Thyroid gland (tissue), 4 donors: ENCODE measurements at regions not wholly inside any gene's neighbourhood (a gene's known extent, or its start where the extent isn't known, plus 50 kb on each side); places are given as distances from the start of the nearest gene placed in this dataset.

Experiments
- DNase-seq, 2 donors: peaks; one replicate each; pipeline ENCODE4 v3.0.0-alpha.2; 2019
- H3K27ac ChIP-seq, 3 donors: fragments of 200-600 bp; sonication (generic); 1 replicate in 2 of 3; 2 replicates in 1 of 3; pipeline ENCODE4 v1.5.1; 2016 to 2019; ENCODE audit warnings: mild to moderate bottlenecking in 1 of 3, moderate library complexity in 1 of 3
- H3K27me3 ChIP-seq: fragments of 200-600 bp; sonication (generic); one replicate; pipeline ENCODE4 v1.5.1; 2019
- H3K36me3 ChIP-seq, 2 donors: fragments of 200-600 bp; sonication (generic); one replicate each; pipeline ENCODE4 v1.5.1; 2016 to 2019
- H3K4me1 ChIP-seq, 2 donors: fragments of 200-600 bp; sonication (generic); one replicate each; pipeline ENCODE4 v1.5.1; 2017 to 2019
- H3K4me3 ChIP-seq, 3 donors: fragments of 200-600 bp; sonication (generic); replicated peaks in 1 of 3; 1 replicate in 2 of 3; 2 replicates in 1 of 3; pipeline ENCODE4 v1.5.1; 2016; ENCODE audit warnings: mild to moderate bottlenecking in 1 of 3
- H3K9me3 ChIP-seq: fragments of 200-600 bp; sonication (generic); one replicate; pipeline ENCODE4 v1.5.1; 2017
- POLR2A ChIP-seq, 2 donors: fragments of 450-650 bp; IDR thresholded peaks; one replicate each; pipeline ENCODE4 v1.6.1; 2017; ENCODE audit warnings: antibody characterized with exemption in 2 of 2, mild to moderate bottlenecking in 2 of 2, moderate library complexity in 1 of 2
- WGBS, 2 donors: methylation state at CpG; one replicate each; pipeline ENCODE4 v1.1.5; 2017; 5-methylcytosine and 5-hydroxymethylcytosine counted together
- intact Hi-C: fragments of 100-400 bp; cut with DNase I; formaldehyde crosslinking; loops from one replicate; pipeline ENCODE4 v1.15.1; 2023
- TF ChIP-seq, protein P1 (sequence below), 6 experiments: fragments of 200-600 bp in 3 of 6; fragments of 450-650 bp in 3 of 6; sonication (generic) in 3 of 6; IDR thresholded peaks; one replicate each; pipeline ENCODE4 v1.5.1; 2016 to 2019; ENCODE audit warnings: antibody characterized with exemption in 6 of 6, mild to moderate bottlenecking in 2 of 6, inconsistent platforms in 1 of 6, moderate library complexity in 1 of 6

DNA sequence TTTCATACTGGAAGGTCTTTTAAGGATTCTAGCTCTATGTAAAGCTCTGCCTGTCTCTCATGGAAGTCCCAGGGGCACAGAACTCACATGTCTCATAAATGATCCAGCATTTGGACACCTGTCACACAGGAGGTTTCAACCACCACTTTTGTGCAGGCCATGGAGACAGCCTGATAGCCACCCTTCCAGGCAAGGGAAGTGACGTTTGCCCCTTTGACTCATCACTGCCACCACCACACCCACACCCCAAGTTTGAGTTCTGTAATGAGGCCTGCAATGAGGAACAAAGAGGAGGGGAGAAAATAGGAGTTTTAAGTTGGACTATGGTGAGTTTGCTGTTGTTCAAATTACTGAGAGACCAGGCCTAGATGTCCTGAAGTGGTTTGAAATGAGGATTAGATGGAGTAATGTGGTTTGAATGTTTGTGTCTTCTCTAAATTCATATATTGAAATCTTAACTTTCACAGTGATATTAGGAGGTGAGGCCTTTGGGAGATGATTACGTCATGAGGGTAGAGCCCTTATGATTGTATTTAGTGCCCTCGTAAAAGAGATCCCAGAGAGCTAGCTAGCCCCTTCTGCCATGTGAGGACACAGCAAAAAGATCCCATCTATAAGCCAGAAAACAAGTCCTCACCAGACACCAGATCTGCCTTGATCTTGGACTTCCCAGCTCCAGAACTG, 175.3 kb upstream of the EPHA4 start:
- Histone ChIP-seq H3K4me3 (no peak overlapping the region), H3K9me3 (no peaks in the 10 kb centered on the region), H3K36me3 (no peaks in the 10 kb centered on the region), H3K27ac (no peak overlapping the region), H3K27me3 (no peaks in the 10 kb centered on the region), H3K4me1 (no peaks in the 10 kb centered on the region)
- TF ChIP-seq POLR2A (IDR thresholded peaks at IDR 0.05): no peak
- TF ChIP-seq, protein P1, sequence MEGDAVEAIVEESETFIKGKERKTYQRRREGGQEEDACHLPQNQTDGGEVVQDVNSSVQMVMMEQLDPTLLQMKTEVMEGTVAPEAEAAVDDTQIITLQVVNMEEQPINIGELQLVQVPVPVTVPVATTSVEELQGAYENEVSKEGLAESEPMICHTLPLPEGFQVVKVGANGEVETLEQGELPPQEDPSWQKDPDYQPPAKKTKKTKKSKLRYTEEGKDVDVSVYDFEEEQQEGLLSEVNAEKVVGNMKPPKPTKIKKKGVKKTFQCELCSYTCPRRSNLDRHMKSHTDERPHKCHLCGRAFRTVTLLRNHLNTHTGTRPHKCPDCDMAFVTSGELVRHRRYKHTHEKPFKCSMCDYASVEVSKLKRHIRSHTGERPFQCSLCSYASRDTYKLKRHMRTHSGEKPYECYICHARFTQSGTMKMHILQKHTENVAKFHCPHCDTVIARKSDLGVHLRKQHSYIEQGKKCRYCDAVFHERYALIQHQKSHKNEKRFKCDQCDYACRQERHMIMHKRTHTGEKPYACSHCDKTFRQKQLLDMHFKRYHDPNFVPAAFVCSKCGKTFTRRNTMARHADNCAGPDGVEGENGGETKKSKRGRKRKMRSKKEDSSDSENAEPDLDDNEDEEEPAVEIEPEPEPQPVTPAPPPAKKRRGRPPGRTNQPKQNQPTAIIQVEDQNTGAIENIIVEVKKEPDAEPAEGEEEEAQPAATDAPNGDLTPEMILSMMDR (IDR thresholded peaks at IDR 0.05): no peak
- no peak for DNase-seq
- intact Hi-C loops: no loop called here
- 85 to 92% methylated on average over 3 of the region's 3 CpGs for WGBS, 2 donors

DNA sequence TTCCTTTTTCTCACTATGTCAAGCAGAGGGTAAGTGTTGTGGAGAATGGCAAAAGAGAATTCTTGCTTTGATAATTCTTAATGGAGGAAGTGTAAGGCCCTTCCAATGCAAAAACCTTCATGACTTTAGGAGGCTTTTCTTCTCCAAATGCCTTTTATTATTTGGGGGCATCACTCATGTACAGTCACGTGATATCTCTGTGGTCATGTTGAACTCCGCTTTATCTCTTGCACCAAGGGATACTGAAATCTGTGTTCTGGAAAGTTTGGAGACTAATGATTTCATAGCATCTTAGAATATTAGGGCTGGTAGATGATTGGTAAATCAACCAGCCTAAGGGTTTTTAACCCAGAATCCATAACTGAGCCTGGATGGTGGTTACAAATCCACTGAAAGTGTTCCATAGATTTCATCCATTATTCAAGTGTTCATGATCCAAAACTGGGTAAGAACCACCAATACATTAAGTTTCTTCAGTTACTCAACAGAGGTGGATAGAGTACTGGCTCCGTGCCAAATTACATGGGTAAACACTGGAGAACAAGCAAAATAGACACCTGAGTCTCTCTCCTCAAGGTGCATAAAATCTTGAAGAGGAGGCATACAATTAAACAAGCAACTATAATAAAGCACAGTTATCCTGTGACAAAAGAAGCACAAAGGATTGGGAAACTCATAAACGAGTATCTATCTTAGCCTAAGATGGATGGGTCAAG, 169.6 kb upstream of the EPHA4 start:
- no peaks in the 10 kb centered on the region for H3K27me3 ChIP-seq
- no peak overlapping the region for H3K27ac ChIP-seq
- no peaks in the 10 kb centered on the region for H3K9me3 ChIP-seq
- no peaks in the 10 kb centered on the region for H3K4me1 ChIP-seq
- no peak overlapping the region for H3K4me3 ChIP-seq
- intact Hi-C loops: no loop called here
- 80 to 82% methylated on average over 4 of the region's 4 CpGs for WGBS, 2 donors
- no peak for DNase-seq
- TF ChIP-seq, protein P1 (IDR thresholded peaks at IDR 0.05): no peak
- no peak for TF ChIP-seq POLR2A (IDR thresholded peaks at IDR 0.05)
- H3K36me3 ChIP-seq: no peaks in the 10 kb centered on the region

DNA sequence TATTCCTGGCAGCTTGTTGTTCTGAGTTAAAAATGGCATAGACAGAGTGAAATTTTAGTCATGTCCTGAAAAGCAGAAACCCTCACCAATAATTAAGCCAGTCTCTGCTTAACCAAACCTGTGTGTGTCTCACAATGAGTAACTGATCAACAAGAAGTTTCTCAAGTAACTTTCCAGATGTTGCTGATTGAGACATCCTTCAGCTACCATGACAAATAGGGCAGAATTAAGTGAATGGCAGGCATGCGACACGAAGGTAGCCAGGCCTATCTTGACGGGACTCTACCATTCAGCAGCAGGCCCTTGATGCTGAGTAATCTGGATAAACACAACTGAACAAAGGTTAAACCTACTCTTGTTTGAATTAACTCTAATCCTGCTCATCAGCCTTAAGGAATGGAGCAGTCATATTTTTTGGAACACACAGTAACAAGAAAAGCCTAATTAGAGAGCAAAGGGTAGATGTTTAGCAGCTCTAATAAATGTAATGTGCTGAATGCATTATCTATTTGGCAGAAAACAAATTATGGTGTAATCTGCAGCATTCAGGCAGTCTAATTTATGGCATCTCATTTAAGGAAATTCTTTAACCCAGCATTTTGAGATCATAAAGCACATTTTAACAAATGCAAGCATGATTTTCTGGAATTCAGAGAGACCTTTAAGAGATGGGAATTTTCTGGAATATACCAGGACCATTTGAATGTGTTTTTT, 159.5 kb upstream of the EPHA4 start:
- TF ChIP-seq POLR2A (IDR thresholded peaks at IDR 0.05): no peak
- TF ChIP-seq, protein P1 (IDR thresholded peaks at IDR 0.05): no peak
- 58 to 64% methylated on average over 3 of the region's 3 CpGs for WGBS, 2 donors
- no peaks in the 10 kb centered on the region for H3K36me3 ChIP-seq
- H3K4me1 ChIP-seq: no peaks in the 10 kb centered on the region
- no peaks in the 10 kb centered on the region for H3K9me3 ChIP-seq
- DNase-seq: no peak
- intact Hi-C loops: no loop called here
- H3K27me3 ChIP-seq: no peaks in the 10 kb centered on the region
- no peak overlapping the region for H3K27ac ChIP-seq
- no peak overlapping the region for H3K4me3 ChIP-seq

DNA sequence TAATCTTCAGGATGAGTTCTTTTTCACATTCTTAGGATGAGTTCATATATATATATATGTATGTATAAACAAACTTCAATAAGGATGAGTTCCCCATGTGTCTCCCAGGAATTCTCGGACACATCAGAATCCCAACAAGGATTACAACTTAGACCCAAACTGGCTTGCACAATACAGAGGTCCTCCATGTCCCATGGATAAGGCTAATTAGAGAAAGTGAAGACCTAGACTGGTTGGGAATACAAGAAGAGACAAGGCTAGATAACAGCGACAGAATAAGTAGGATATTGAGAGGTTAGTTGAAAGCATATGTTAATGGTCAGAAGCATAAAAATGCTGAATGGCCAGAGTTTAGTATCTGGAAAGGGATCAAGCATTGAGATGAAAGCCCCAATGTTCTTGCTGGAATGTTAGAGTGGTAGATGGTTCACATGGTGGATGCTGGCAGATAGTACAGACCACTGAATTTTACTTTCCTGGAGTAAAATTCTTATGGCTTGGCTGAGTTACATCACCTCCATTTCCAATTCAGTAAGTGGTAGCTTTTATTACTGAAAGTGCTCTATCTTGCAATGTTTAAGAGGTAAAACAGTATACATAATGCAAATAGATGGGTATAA, 154.9 kb upstream of the EPHA4 start:
- H3K36me3 ChIP-seq: no peaks in the 10 kb centered on the region
- TF ChIP-seq, protein P1 (IDR thresholded peaks at IDR 0.05): no peak
- no peak for TF ChIP-seq POLR2A (IDR thresholded peaks at IDR 0.05)
- H3K27me3 ChIP-seq: no peaks in the 10 kb centered on the region
- intact Hi-C loops: no loop called here
- H3K9me3 ChIP-seq: no peaks in the 10 kb centered on the region
- H3K27ac ChIP-seq: no peak overlapping the region
- H3K4me3 ChIP-seq: no peak overlapping the region
- DNase-seq: no peak
- H3K4me1 ChIP-seq: no peaks in the 10 kb centered on the region
- 94 to 97% methylated on average over 2 of the region's 2 CpGs for WGBS, 2 donors
